T-helper 2 cell treated with Interferon-gamma antibody and Interleukin-4, amounts not matched to agents 100 ng/mL and 5 ng/mL, for 36 hours (primary cell): ENCODE measurements at regions not wholly inside any gene's neighbourhood (a gene's known extent, or its start where the extent isn't known, plus 50 kb on each side); places are given as distances from the start of the nearest gene placed in this dataset.

Source experiments
- intact Hi-C: fragments of 100-400 bp; cut with micrococcal nuclease; formaldehyde crosslinking; loops from one replicate; pipeline ENCODE4 v1.15.1; 2023

- intact Hi-C loops, result no loop called here
Measured at GRCh38 chr11:129590030-129590752, 214.5 kb downstream of the BARX2 start.

GRCh38 chr11:129590753-129591475 is 215.3 kb downstream of the BARX2 start:
- intact Hi-C loops, result no loop called here

DNA sequence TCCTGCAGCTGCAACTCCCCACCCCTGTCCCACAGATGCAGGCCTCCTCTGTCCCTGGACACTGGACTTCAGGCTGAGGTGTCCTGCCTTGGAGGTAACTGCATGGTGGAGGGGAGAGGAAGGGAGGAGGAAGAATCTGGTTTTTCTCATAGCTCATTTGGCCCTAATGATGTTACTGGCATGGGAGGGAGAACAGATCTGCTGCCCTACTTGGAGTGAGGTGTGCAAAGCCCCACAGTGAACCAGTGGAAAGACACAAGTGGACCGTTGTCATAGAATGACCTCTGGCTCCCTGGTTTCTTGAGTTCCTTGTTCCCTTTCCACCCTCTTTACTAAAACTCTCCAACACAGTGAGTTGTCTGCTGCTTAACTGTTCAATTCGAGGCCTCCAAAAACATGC is 215.9 kb downstream of the BARX2 start:
- intact Hi-C loops, result no loop called here

DNA sequence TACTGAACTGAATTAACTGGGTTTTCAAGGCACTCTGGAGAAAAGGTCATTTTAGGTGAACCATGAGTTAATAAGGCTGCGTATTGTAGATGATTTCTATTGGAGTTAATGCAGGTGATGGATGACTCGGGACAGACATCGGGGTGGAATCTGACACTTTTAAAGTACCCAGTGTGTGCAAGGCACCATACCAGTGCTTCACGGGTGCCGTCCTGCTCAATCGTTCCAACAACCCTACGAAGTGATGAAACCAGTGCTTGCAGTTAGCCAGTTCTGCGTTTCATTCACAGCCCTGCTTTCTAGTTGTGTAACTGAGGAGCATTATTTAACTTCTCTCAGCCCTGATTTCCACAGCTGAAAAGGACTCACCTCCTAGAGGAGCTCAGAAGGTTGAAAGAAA is 216.5 kb downstream of the BARX2 start:
- intact Hi-C loops, result no loop called here

- intact Hi-C loops, result no loop called here
Measured at GRCh38 chr11:129593098-129593497, 217.4 kb downstream of the BARX2 start.

GRCh38 chr11:129595038-129595962 is 219.7 kb downstream of the BARX2 start:
- intact Hi-C loops, result no loop called here

- intact Hi-C loops, result no loop called here
Measured at GRCh38 chr11:129596351-129596750, 219.3 kb upstream of the TMEM45B start.

DNA sequence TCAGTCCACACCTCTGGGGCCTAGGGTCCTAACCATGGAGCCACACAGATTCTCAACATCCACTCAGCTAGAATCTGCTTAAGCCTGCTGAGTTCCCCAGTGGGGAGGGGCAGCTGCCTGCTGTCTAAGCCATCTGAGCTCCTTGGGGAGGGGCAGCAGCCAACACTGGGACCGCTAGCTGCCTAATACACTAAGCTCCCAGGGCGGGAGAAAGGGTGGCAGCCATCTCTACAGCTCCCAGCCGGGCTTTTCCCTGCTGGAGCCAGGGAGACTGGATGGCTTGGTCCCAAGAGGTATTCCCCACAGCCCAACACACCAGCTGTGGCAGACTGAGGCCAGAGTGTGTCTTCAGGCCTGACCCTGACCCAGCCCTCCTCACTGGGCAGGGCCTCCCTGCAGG is 217.3 kb upstream of the TMEM45B start:
- intact Hi-C loops, result no loop called here

GRCh38 chr11:129605815-129606214 is 209.8 kb upstream of the TMEM45B start:
- intact Hi-C loops, result no loop called here

- intact Hi-C loops, result no loop called here
Measured at GRCh38 chr11:129608711-129609110, 206.9 kb upstream of the TMEM45B start.

- intact Hi-C loops, result no loop called here
Measured at GRCh38 chr11:129610125-129610524, 205.5 kb upstream of the TMEM45B start.

GRCh38 chr11:129610545-129610944 is 205.1 kb upstream of the TMEM45B start:
- intact Hi-C loops, result no loop called here

- intact Hi-C loops, result no loop called here
Measured at GRCh38 chr11:129611661-129612446, 203.8 kb upstream of the TMEM45B start.

DNA sequence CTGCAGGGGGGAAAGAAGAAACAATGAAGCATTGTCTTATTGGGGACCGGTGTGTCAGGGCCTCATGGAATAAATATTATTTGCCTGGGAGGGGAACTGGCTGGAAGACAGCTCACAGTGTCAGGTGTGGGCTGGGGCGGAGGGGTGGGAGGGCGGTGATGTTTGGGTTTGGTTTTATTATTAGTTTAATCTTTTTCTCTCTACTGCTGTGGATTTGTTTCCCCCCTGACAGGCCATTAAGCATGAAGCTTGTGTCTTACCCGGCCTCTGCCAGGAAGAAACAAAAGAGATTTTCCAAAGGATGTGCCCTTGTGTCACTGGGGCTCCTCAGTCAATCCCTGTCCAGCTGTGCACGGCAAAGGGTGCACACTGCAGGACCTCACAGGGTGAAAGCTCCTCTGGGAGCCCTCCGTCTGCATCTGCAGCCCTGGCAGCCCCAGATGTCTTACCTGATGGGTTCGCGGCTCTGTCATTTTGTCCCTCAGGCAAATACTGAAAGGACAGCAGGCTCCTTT is 203.1 kb upstream of the TMEM45B start:
- intact Hi-C loops, result no loop called here

DNA sequence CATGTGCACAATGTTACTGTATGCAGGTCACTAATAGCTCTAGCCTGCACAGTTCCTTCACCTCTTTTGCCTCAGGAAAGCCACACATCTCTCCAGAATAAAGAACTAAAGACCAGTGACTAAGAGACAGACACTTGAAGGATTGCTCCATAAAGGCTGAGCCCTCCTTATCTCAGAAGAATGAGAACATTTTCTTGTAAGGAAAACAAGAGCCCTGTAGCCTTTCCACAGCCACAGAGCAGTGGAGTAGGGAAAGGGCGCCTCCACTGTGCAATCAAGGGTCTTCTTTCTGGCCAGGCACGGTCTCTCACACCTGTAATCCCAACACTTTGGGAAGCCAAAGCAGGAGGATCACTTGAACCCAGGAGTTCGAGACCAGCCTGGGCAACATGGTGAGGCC is 202.6 kb upstream of the TMEM45B start:
- intact Hi-C loops, result no loop called here

DNA sequence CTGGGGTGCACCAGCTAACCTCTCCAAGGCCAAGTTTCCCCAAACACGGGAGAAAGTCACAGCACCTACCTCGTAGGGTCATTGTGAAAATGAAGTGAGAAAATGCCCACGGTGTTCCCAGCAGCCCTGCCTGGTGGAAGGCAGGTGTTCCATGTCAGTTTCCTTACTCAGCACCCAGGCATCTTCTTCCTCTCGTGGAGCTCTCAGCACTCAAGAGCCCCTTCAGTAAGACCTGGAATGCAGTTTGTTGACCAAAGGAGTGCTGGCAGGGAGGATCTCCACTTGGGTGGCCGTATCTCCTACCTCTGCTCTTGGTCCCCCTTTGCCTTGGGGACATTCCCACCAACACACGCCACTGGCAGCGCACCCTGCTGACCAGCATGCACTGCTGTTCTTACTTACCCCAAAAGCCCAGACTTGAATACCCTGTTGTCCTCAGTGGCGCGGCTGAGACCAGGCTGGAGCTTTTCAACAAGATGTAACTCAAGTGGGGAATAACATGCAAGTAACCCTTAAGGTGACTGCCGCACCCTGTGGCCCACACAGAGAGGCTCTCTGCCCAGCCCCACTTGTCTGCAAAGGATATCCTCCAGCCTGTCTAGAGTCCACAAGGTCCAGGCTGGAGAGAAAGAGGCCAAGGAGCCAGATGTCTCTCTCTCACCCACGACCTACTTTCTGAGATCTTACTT is 201.2 kb upstream of the TMEM45B start:
- intact Hi-C loops, result no loop called here

GRCh38 chr11:129618046-129618569 is 197.5 kb upstream of the TMEM45B start:
- intact Hi-C loops, result no loop called here

- intact Hi-C loops, result no loop called here
Measured at GRCh38 chr11:129620237-129621104, 195.2 kb upstream of the TMEM45B start.

DNA sequence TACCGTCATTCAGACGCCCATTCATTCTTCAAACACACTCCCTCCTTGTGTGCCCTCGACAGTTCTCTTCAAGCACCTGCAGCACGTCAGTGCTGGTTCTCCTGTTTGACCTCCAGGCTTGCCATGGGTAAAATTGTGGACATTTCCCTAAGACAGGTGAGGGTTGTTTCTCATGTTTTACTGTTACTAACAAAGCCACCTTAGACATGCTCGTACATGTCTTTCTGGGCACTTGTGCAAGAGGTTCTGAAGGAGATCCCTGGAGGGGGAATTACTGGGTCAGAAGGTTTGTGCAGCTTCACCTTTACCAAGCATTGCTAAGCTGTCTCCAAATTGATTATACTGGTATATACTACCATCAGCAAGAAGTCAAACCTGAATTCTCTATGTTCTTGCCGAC is 189.7 kb upstream of the TMEM45B start:
- intact Hi-C loops, result no loop called here
